ES-I3 (cell line): ENCODE measurements at regions not wholly inside any gene's neighbourhood (a gene's known extent, or its start where the extent isn't known, plus 50 kb on each side); places are given as distances from the start of the nearest gene placed in this dataset.

Experiments
- H3K36me3 ChIP-seq: 2 replicates; pipeline ENCODE4 v1.6.1; 2013; ENCODE audit warnings: mild to moderate bottlenecking, low read length, control low read depth, moderate library complexity; ENCODE audit not compliant: insufficient read depth
- H3K4me1 ChIP-seq: 2 replicates; pipeline ENCODE4 v1.6.1; 2013; ENCODE audit warnings: mild to moderate bottlenecking, control low read depth, low read length; ENCODE audit not compliant: insufficient read depth
- H3K9ac ChIP-seq: 2 replicates; pipeline ENCODE4 v1.6.1; 2013; ENCODE audit warnings: low read depth, mild to moderate bottlenecking, low read length, moderate library complexity
- H3K9me3 ChIP-seq: 2 replicates; pipeline ENCODE4 v1.6.1; 2013; ENCODE audit warnings: mild to moderate bottlenecking, low read length, moderate library complexity; ENCODE audit not compliant: control insufficient read depth, insufficient read depth

GRCh38 chr6:148177589-148178233, 164.9 kb upstream of the SASH1 start:
- no peak overlapping the region for H3K9ac ChIP-seq
- H3K36me3 ChIP-seq: no peaks in the 10 kb centered on the region
- no peaks in the 10 kb centered on the region for H3K9me3 ChIP-seq
- peaks cover 3% of the 10 kb centered on the region; the same call in 1 of the 2 replicates for H3K4me1 ChIP-seq

DNA sequence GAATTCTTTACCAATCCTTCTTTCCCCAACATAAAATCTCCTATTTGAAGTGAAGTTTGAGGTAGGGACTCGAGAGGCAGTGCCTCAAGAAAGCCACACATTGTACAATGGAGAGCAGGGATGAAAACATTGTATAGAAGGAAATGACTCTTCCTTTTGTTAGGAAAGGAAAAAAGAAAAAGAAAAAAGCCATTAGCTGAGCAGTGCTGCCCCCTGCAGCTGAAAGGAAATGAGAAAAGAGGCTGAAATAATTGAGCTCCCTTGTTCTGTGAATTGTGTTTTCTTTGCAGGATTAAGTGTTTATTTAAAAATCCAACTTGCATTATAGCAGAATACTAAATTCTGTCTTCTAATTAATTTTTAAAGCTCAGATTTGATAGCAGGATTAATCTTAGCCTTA, 162.9 kb upstream of the SASH1 start:
- H3K4me1 ChIP-seq: no peaks in the 10 kb centered on the region; the same call in 1 of the 2 replicates
- H3K36me3 ChIP-seq: no peaks in the 10 kb centered on the region
- no peak overlapping the region for H3K9ac ChIP-seq
- no peaks in the 10 kb centered on the region for H3K9me3 ChIP-seq

DNA sequence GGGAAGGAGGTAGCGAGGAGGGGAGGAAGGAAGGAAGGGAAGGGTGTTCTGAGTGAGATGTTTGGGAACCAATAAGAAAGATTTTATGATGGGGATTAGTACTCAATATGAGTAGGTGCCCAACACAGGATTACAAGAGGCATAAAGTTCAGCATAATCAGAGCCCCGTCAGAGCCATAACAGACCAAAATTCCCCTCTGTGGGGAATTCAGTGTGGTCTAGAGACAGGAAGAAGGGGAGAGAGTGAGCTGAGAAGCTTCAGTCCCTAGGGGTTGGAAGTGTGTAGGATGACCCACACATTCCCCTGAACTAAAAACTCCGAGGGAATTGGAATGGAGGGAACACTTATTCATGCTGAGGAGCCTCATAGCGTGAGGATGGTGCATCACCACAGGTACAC, 160.3 kb upstream of the SASH1 start:
- no peaks in the 10 kb centered on the region for H3K9me3 ChIP-seq
- no peak overlapping the region for H3K9ac ChIP-seq
- no peaks in the 10 kb centered on the region; the same call in 1 of the 2 replicates for H3K4me1 ChIP-seq
- no peaks in the 10 kb centered on the region for H3K36me3 ChIP-seq

GRCh38 chr6:148183776-148184175, 158.9 kb upstream of the SASH1 start:
- no peaks in the 10 kb centered on the region; the same call in 1 of the 2 replicates for H3K4me1 ChIP-seq
- H3K9ac ChIP-seq: no peak overlapping the region
- no peaks in the 10 kb centered on the region for H3K9me3 ChIP-seq
- no peaks in the 10 kb centered on the region for H3K36me3 ChIP-seq

DNA sequence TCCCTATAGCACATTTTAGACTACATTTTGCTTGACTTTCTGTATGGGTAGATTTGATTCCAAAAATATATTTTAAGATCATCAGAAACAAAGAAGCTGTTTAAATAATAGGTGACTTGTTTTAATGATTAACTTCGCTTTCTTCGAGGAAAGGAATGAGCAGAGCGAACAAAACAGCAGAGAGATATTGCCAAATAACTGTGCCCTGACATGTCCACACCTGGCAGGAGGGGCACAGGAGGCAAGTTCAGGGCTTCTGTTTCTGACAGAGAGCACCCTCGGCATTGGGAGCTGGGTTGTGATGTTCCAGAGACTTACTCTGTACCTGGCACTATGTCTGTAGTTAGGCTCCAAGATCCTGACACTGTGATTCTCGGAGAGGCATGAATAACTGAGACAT, 155.7 kb upstream of the SASH1 start:
- H3K9me3 ChIP-seq: no peaks in the 10 kb centered on the region
- no peak overlapping the region for H3K9ac ChIP-seq
- no peaks in the 10 kb centered on the region for H3K4me1 ChIP-seq
- no peaks in the 10 kb centered on the region for H3K36me3 ChIP-seq

GRCh38 chr6:148192310-148192709, 150.3 kb upstream of the SASH1 start:
- H3K9ac ChIP-seq: no peak overlapping the region
- no peaks in the 10 kb centered on the region for H3K36me3 ChIP-seq
- H3K9me3 ChIP-seq: no peaks in the 10 kb centered on the region
- H3K4me1 ChIP-seq: no peaks in the 10 kb centered on the region

GRCh38 chr6:148193063-148193680, 149.5 kb upstream of the SASH1 start:
- H3K9ac ChIP-seq: no peak overlapping the region
- H3K4me1 ChIP-seq: no peaks in the 10 kb centered on the region
- H3K9me3 ChIP-seq: no peaks in the 10 kb centered on the region
- H3K36me3 ChIP-seq: no peaks in the 10 kb centered on the region

DNA sequence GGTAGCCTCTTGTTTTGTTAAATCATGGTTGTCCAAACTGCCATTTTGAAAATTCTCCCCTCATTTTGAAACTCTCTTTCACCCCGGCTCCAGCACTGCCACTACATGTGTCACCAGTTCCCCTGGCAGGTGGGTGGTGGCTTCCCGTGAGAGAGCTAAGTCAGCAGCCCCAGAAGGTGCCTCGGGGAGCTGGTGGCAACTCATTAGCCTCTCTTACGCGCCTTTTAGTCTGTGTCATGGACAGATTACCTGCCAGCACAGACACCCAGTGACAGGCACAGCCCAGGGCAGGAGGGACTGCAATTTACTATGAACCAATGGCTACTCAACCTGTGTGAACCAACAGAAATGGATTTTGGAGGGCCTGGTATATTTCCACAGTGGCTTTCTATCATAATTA, 147.1 kb upstream of the SASH1 start:
- Histone ChIP-seq H3K9ac (no peak overlapping the region), H3K4me1 (no peaks in the 10 kb centered on the region), H3K9me3 (no peaks in the 10 kb centered on the region), H3K36me3 (no peaks in the 10 kb centered on the region)

- Histone ChIP-seq H3K9me3 (no peaks in the 10 kb centered on the region), H3K36me3 (no peaks in the 10 kb centered on the region), H3K9ac (no peak overlapping the region), H3K4me1 (no peaks in the 10 kb centered on the region)
Observed at GRCh38 chr6:148199584-148199983, 143.1 kb upstream of the SASH1 start.

DNA sequence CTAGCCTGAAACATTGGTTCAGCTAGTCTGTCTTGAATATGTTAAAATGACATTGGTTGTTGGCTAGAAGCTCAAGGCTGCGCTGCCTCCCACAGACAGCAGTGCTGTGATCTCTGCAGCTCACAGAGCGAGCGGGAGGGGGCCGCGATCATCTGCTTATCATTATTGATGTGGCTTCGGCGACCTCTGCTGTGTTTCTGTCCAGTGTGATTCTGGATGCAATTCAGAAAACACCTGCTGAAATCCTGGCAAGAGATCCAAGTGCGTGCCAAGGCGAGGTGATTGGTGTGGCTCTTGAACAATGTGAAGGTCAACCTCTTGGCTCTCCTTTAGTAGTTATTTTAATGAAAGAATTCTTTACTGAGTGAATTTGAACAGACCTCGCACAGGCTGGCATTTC, 142.3 kb upstream of the SASH1 start:
- Histone ChIP-seq H3K9me3 (no peaks in the 10 kb centered on the region), H3K4me1 (no peaks in the 10 kb centered on the region), H3K9ac (no peak overlapping the region), H3K36me3 (no peaks in the 10 kb centered on the region)

DNA sequence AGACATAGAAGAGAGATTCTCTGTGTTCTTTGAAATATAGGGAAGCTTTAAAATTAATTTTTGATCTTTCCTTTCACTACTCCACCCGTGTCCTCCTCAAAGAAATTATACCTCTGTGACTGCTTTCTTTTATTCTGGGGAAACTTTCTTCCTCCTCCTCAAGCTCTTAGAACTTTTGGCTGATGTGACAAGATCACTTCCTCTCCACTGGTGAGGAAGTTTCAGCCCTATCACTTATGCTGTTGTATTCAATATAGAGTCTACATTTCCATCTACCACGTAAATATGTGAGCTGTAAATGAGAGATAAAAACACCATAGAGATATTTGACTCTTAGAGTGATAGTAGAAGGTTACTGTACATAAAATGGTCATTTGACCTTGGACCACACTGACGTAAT, 141.9 kb upstream of the SASH1 start:
- H3K9me3 ChIP-seq: no peaks in the 10 kb centered on the region
- H3K4me1 ChIP-seq: no peaks in the 10 kb centered on the region
- no peak overlapping the region for H3K9ac ChIP-seq
- H3K36me3 ChIP-seq: no peaks in the 10 kb centered on the region

DNA sequence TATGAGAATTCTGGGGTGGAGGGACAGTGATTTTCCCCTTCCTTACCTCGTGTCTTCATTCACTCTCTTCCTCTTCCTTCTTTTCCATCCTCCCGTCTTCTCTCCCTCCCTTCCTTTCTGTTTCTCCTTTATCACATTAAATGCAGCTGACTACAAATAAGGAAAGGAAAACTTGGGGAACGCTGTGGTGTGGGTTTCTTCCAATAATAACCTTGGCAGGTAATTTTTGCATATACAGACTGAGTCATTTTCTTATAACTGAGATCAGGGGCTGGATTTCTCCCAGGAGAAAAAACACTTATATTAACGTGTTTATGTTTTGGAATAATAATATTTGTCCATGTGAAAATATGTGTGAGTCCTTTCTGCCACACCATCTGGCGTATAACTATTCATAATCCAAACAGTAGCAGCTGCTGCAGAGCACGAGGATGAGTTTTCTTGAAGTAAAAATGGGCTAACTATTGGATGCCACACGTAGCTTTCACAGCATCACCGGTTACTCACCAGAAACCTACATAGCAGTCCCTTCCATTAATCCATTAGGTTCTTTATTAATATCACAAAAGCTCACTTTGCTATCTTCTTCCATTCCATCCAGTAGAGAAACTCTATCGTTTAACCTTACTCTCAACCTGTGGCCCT, 139.2 kb upstream of the SASH1 start:
- H3K9ac ChIP-seq: no peak overlapping the region
- no peaks in the 10 kb centered on the region for H3K4me1 ChIP-seq
- H3K36me3 ChIP-seq: no peaks in the 10 kb centered on the region
- no peaks in the 10 kb centered on the region for H3K9me3 ChIP-seq

- Histone ChIP-seq H3K36me3 (no peaks in the 10 kb centered on the region), H3K9ac (no peak overlapping the region), H3K9me3 (no peaks in the 10 kb centered on the region), H3K4me1 (no peaks in the 10 kb centered on the region)
Observed at GRCh38 chr6:148203970-148204369, 138.7 kb upstream of the SASH1 start.

GRCh38 chr6:148208298-148208697, 134.3 kb upstream of the SASH1 start:
- Histone ChIP-seq H3K9ac (no peak overlapping the region), H3K4me1 (no peaks in the 10 kb centered on the region), H3K9me3 (no peaks in the 10 kb centered on the region), H3K36me3 (no peaks in the 10 kb centered on the region)

GRCh38 chr6:148211777-148212324, 130.8 kb upstream of the SASH1 start:
- Histone ChIP-seq H3K9ac (no peak overlapping the region), H3K4me1 (no peaks in the 10 kb centered on the region), H3K36me3 (no peaks in the 10 kb centered on the region), H3K9me3 (no peaks in the 10 kb centered on the region)
